Neural cell (in vitro differentiated cells): ENCODE measurements at regions not wholly inside any gene's neighbourhood (a gene's known extent, or its start where the extent isn't known, plus 50 kb on each side); places are given as distances from the start of the nearest gene placed in this dataset.

ENCODE experiments used
- H2AFZ ChIP-seq: fragments of 200-600, 300-800 bp; sonication (generic), shearing (Covaris generic); 2 replicates; pipeline ENCODE4 v1.6.0; 2014; ENCODE audit warnings: low read depth, mild to moderate bottlenecking, antibody characterized with exemption, low read length, moderate library complexity
- H3F3A ChIP-seq: fragments of 200-600 bp; shearing (Covaris generic); 2 replicates; pipeline ENCODE4 v1.6.1; 2016; ENCODE audit warnings: mild to moderate bottlenecking, moderate library complexity, mixed read lengths, antibody characterized with exemption, low read length; ENCODE audit not compliant: insufficient read depth, poor library complexity, severe bottlenecking
- H3K27ac ChIP-seq: fragments of 200-600, 300-800 bp; sonication (generic), shearing (Covaris generic); 2 replicates; pipeline ENCODE4 v1.5.1; 2014; ENCODE audit warnings: mild to moderate bottlenecking, low read length, moderate library complexity
- H3K27me3 ChIP-seq: fragments of 300-800, 200-600 bp; sonication (generic), shearing (Covaris generic); 2 replicates; pipeline ENCODE4 v1.6.0; 2014; ENCODE audit warnings: mild to moderate bottlenecking, low read depth, low read length, moderate library complexity; ENCODE audit not compliant: insufficient read depth
- H3K36me3 ChIP-seq: fragments of 300-800, 200-600 bp; sonication (generic), shearing (Covaris generic); 2 replicates; pipeline ENCODE4 v1.5.1; 2014; ENCODE audit warnings: mild to moderate bottlenecking, antibody characterized with exemption, low read length, moderate library complexity; ENCODE audit not compliant: insufficient read depth
- H3K4me2 ChIP-seq: fragments of 300-800, 200-600 bp; sonication (generic), shearing (Covaris generic); 2 replicates; pipeline ENCODE4 v1.6.0; 2014; ENCODE audit warnings: mild to moderate bottlenecking, low read length
- H3K4me3 ChIP-seq: fragments of 300-800, 200-600 bp; sonication (generic), shearing (Covaris generic); 2 replicates; pipeline ENCODE4 v1.5.1; 2014; ENCODE audit warnings: mild to moderate bottlenecking, low read length, moderate library complexity
- H3K79me2 ChIP-seq: fragments of 200-600 bp; shearing (Covaris generic); replicated peaks from 2 replicates; pipeline ENCODE4 v1.6.0; 2014; ENCODE audit warnings: mild to moderate bottlenecking, low read length, moderate library complexity; ENCODE audit not compliant: insufficient read depth
- H3K9ac ChIP-seq: fragments of 300-800, 200-600 bp; sonication (generic), shearing (Covaris generic); 2 replicates; pipeline ENCODE4 v1.6.1; 2016; ENCODE audit warnings: mild to moderate bottlenecking, low read length, mixed read lengths
- H3K9me2 ChIP-seq: fragments of 200-600 bp; shearing (Covaris generic); 2 replicates; pipeline ENCODE4 v1.6.1; 2016; ENCODE audit warnings: mild to moderate bottlenecking, low read length, mixed read lengths; ENCODE audit not compliant: insufficient read depth
- H3K9me3 ChIP-seq: fragments of 200-600, 300-800 bp; sonication (generic), shearing (Covaris generic); 2 replicates; pipeline ENCODE4 v1.6.1; 2016; ENCODE audit warnings: mild to moderate bottlenecking, mixed run types, low read length, moderate library complexity, mixed read lengths
- H4K20me1 ChIP-seq: fragments of 200-600 bp; shearing (Covaris generic); 2 replicates; pipeline ENCODE4 v1.6.1; 2016; ENCODE audit warnings: mild to moderate bottlenecking, mixed run types; ENCODE audit not compliant: insufficient read depth
- CTCF ChIP-seq: fragments of 450-650 bp; IDR thresholded peaks from 2 replicates; pipeline ENCODE4 v1.5.1; 2014; ENCODE audit warnings: antibody characterized with exemption, mild to moderate bottlenecking, moderate library complexity; ENCODE audit not compliant: poor library complexity, severe bottlenecking
- EP300 ChIP-seq: fragments of 450-650 bp; conservative IDR thresholded peaks from 2 replicates; pipeline ENCODE4 v1.6.1; 2014; ENCODE audit warnings: antibody characterized with exemption, mild to moderate bottlenecking, moderate library complexity; ENCODE audit not compliant: poor library complexity, severe bottlenecking
- EZH2 ChIP-seq: fragments of 200-600, 300-800 bp; shearing (Covaris generic), sonication (generic); IDR thresholded peaks from 2 replicates; pipeline ENCODE4 v1.6.1; 2014; ENCODE audit warnings: antibody characterized with exemption, low read length, borderline replicate concordance, mild to moderate bottlenecking; ENCODE audit not compliant: insufficient read depth, poor library complexity, severe bottlenecking
- MXI1 ChIP-seq: fragments of 450-650 bp; conservative IDR thresholded peaks from 2 replicates; pipeline ENCODE4 v1.6.1; 2014; ENCODE audit warnings: antibody characterized with exemption, mild to moderate bottlenecking; ENCODE audit not compliant: poor library complexity, severe bottlenecking
- POLR2AphosphoS5 ChIP-seq: IDR thresholded peaks from 2 replicates; pipeline ENCODE4 v1.6.1; 2012
- RAD21 ChIP-seq: fragments of 450-650 bp; conservative IDR thresholded peaks from 2 replicates; pipeline ENCODE4 v1.6.1; 2014; ENCODE audit warnings: antibody characterized with exemption, mild to moderate bottlenecking, moderate library complexity
- SMC3 ChIP-seq: fragments of 450-650 bp; conservative IDR thresholded peaks from 2 replicates; pipeline ENCODE4 v1.6.1; 2014; ENCODE audit warnings: antibody characterized with exemption, mild to moderate bottlenecking, moderate library complexity; ENCODE audit not compliant: poor library complexity
- TAF1 ChIP-seq: IDR thresholded peaks from 2 replicates; pipeline ENCODE4 v1.6.1; 2012; ENCODE audit warnings: low read depth
- TF ChIP-seq, protein P1 (sequence below): IDR thresholded peaks from 2 replicates; pipeline ENCODE4 v1.6.1; 2012; ENCODE audit warnings: borderline replicate concordance

GRCh38 chr16:65229191-65229662 is 107.4 kb upstream of the CDH11 start:
- no peaks in the 10 kb centered on the region for H3F3A ChIP-seq
- no peak for TF ChIP-seq RAD21
- no peak for TF ChIP-seq EP300
- TF ChIP-seq MXI1, result no peak
- TF ChIP-seq CTCF, result no peak
- TF ChIP-seq EZH2, result no peak
- TF ChIP-seq TAF1, result no peak
- TF ChIP-seq POLR2AphosphoS5, result no peak
- TF ChIP-seq SMC3, result no peak
- TF ChIP-seq, protein P1, sequence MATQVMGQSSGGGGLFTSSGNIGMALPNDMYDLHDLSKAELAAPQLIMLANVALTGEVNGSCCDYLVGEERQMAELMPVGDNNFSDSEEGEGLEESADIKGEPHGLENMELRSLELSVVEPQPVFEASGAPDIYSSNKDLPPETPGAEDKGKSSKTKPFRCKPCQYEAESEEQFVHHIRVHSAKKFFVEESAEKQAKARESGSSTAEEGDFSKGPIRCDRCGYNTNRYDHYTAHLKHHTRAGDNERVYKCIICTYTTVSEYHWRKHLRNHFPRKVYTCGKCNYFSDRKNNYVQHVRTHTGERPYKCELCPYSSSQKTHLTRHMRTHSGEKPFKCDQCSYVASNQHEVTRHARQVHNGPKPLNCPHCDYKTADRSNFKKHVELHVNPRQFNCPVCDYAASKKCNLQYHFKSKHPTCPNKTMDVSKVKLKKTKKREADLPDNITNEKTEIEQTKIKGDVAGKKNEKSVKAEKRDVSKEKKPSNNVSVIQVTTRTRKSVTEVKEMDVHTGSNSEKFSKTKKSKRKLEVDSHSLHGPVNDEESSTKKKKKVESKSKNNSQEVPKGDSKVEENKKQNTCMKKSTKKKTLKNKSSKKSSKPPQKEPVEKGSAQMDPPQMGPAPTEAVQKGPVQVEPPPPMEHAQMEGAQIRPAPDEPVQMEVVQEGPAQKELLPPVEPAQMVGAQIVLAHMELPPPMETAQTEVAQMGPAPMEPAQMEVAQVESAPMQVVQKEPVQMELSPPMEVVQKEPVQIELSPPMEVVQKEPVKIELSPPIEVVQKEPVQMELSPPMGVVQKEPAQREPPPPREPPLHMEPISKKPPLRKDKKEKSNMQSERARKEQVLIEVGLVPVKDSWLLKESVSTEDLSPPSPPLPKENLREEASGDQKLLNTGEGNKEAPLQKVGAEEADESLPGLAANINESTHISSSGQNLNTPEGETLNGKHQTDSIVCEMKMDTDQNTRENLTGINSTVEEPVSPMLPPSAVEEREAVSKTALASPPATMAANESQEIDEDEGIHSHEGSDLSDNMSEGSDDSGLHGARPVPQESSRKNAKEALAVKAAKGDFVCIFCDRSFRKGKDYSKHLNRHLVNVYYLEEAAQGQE, result no peak
- no peaks in the 10 kb centered on the region for H4K20me1 ChIP-seq
- H2AFZ ChIP-seq, result no peak overlapping the region
- H3K36me3 ChIP-seq, result no peaks in the 10 kb centered on the region
- no peaks in the 10 kb centered on the region for H3K27me3 ChIP-seq
- no peak overlapping the region for H3K9ac ChIP-seq
- H3K4me3 ChIP-seq, result no peak overlapping the region
- no peak overlapping the region for H3K4me2 ChIP-seq
- no peaks in the 10 kb centered on the region for H3K9me2 ChIP-seq
- no peak overlapping the region for H3K27ac ChIP-seq
- H3K79me2 ChIP-seq, result no peaks in the 10 kb centered on the region
- no peaks in the 10 kb centered on the region for H3K9me3 ChIP-seq

DNA sequence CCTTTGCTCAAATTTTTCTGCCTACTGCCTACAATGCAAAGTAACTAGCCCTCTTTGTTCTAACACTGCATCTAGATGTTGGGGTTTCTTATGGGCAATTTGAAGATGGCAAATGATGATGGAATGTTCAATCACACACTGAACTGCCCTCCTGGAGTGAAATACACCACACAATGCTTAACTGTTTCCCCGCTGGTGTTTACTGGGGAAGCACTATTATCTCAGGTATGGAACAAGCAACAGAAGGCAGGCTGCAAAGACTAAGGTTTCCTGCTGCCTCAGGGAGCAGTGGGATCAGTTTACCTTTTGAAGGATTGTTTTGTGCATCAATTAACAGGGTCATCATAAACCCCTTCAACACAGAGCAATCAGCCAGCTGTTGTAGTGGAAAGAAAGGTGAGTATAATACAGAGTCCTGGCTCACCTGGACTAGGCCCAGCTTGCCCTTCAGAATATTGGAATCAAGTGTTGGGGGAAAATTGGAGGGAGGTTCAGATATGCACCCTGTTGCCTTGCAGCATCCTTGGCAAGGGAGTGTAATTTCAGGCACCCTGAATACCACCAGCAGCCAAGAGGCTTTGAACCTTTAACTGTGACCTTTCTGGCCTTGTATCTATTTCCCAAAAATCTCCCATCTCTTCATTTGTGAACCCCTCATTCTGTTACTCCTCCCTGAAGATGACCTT is 105.4 kb upstream of the CDH11 start:
- Histone ChIP-seq H3K36me3 (no peaks in the 10 kb centered on the region), H2AFZ (no peak overlapping the region), H4K20me1 (no peaks in the 10 kb centered on the region), H3K4me2 (no peak overlapping the region), H3K9me3 (no peaks in the 10 kb centered on the region), H3K27ac (no peak overlapping the region), H3K4me3 (no peak overlapping the region), H3K9ac (no peak overlapping the region), H3K79me2 (no peaks in the 10 kb centered on the region), H3K9me2 (no peaks in the 10 kb centered on the region), H3F3A (no peaks in the 10 kb centered on the region), H3K27me3 (no peaks in the 10 kb centered on the region)
- TF ChIP-seq SMC3 (no peak), MXI1 (no peak), POLR2AphosphoS5 (peak; percentile 66), EP300 (peak; percentile 23), EZH2 (no peak)
